SK-N-SH treated with all-trans-retinoic acid at 6 μM for 48 hours (cell line): ENCODE measurements at regions not wholly inside any gene's neighbourhood (a gene's known extent, or its start where the extent isn't known, plus 50 kb on each side); places are given as distances from the start of the nearest gene placed in this dataset.
"Not testable (repeated sequence)": the region's sequence is repeated elsewhere in the genome, so short reads cannot be mapped to it uniquely, and the experiment has no call there.

Experiments
- ATAC-seq: fragments of 200-7000 bp; cut with Tn5 transposase; 3 replicates; pipeline ENCODE4 v1.9.1; 2020; ENCODE audit warnings: mild to moderate bottlenecking, moderate library complexity
- ARNTL ChIP-seq: fragments of 450-650 bp; formaldehyde crosslinking; IDR thresholded peaks from 2 replicates; pipeline ENCODE4 v1.5.0; 2020; ENCODE audit warnings: low read depth, mild to moderate bottlenecking, moderate library complexity, borderline replicate concordance
- BACH2 ChIP-seq: fragments of 250-450 bp; sonication (Bioruptor Pico); IDR thresholded peaks from 2 replicates; pipeline ENCODE4 v1.9.0; 2021; ENCODE audit warnings: mild to moderate bottlenecking, borderline replicate concordance
- CSDC2 ChIP-seq: fragments of 250-450 bp; sonication (Bioruptor Pico); IDR thresholded peaks from 2 replicates; pipeline ENCODE4 v1.5.0; 2020; ENCODE audit warnings: mild to moderate bottlenecking, moderate library complexity
- ESRRG ChIP-seq: fragments of 250-450 bp; sonication (Bioruptor Pico); IDR thresholded peaks from 2 replicates; pipeline ENCODE4 v1.6.1; 2021; ENCODE audit warnings: mild to moderate bottlenecking
- GLIS3 ChIP-seq: fragments of 250-450 bp; sonication (Bioruptor Pico); IDR thresholded peaks from 2 replicates; pipeline ENCODE4 v1.5.0; 2020; ENCODE audit warnings: mild to moderate bottlenecking, moderate library complexity
- OSR1 ChIP-seq: fragments of 250-450 bp; sonication (Bioruptor Pico); IDR thresholded peaks from 2 replicates; pipeline ENCODE4 v1.8.0; 2022; ENCODE audit warnings: moderate library complexity, mild to moderate bottlenecking, inconsistent platforms
- POU6F1 ChIP-seq: fragments of 250-450 bp; sonication (Bioruptor Pico); IDR thresholded peaks from 2 replicates; pipeline ENCODE4 v1.8.0; 2021; ENCODE audit warnings: low read depth, mild to moderate bottlenecking, moderate library complexity, borderline replicate concordance
- PPARA ChIP-seq: fragments of 250-450 bp; sonication (Bioruptor Pico); IDR thresholded peaks from 2 replicates; pipeline ENCODE4 v1.5.0; 2020; ENCODE audit warnings: mild to moderate bottlenecking, borderline replicate concordance
- RARB ChIP-seq: fragments of 250-450 bp; sonication (Bioruptor Pico); IDR thresholded peaks from 2 replicates; pipeline ENCODE4 v1.8.0; 2021; ENCODE audit warnings: mild to moderate bottlenecking, moderate library complexity
- SNAI2 ChIP-seq: fragments of 250-450 bp; sonication (Bioruptor Pico); IDR thresholded peaks from 2 replicates; pipeline ENCODE4 v1.5.0; 2020; ENCODE audit warnings: mild to moderate bottlenecking, moderate library complexity
- TCF4 ChIP-seq: fragments of 250-450 bp; sonication (Bioruptor Pico); IDR thresholded peaks from 2 replicates; pipeline ENCODE4 v1.8.0; 2021; ENCODE audit warnings: mild to moderate bottlenecking, moderate library complexity, borderline replicate concordance
- TOX ChIP-seq: fragments of 250-450 bp; sonication (Bioruptor Pico); IDR thresholded peaks from 2 replicates; pipeline ENCODE4 v1.8.0; 2021; ENCODE audit warnings: mild to moderate bottlenecking, moderate library complexity, borderline replicate concordance
- TSHZ2 ChIP-seq: fragments of 250-450 bp; sonication (Bioruptor Pico); IDR thresholded peaks from 2 replicates; pipeline ENCODE4 v1.5.0; 2020; ENCODE audit warnings: mild to moderate bottlenecking, moderate library complexity
- ZC3H10 ChIP-seq: fragments of 250-450 bp; sonication (Bioruptor Pico); IDR thresholded peaks from 2 replicates; pipeline ENCODE4 v1.5.1; 2021; ENCODE audit warnings: mild to moderate bottlenecking, moderate library complexity
- ZFP3 ChIP-seq: fragments of 250-450 bp; sonication (Bioruptor Pico); IDR thresholded peaks from 2 replicates; pipeline ENCODE4 v1.5.0; 2020; ENCODE audit warnings: mild to moderate bottlenecking, moderate library complexity
- ZFP30 ChIP-seq: fragments of 450-650 bp; formaldehyde crosslinking; IDR thresholded peaks from 2 replicates; pipeline ENCODE4 v1.5.0; 2022; ENCODE audit warnings: mild to moderate bottlenecking, moderate library complexity
- ZNF70 ChIP-seq: fragments of 450-650 bp; formaldehyde crosslinking; IDR thresholded peaks from 2 replicates; pipeline ENCODE4 v1.5.0; 2020; ENCODE audit warnings: mild to moderate bottlenecking, moderate library complexity
- ZNF8 ChIP-seq: fragments of 450-650 bp; formaldehyde crosslinking; IDR thresholded peaks from 2 replicates; pipeline ENCODE4 v1.5.0; 2020; ENCODE audit warnings: mild to moderate bottlenecking, moderate library complexity
- TF ChIP-seq, protein P1 (sequence below): fragments of 250-450 bp; sonication (Bioruptor Pico); IDR thresholded peaks from 2 replicates; pipeline ENCODE4 v1.5.1; 2020; ENCODE audit warnings: low read depth, mild to moderate bottlenecking, moderate library complexity
- TF ChIP-seq, protein P2 (sequence below): fragments of 250-450 bp; sonication (Bioruptor Pico); IDR thresholded peaks from 2 replicates; pipeline ENCODE4 v1.5.1; 2021; ENCODE audit warnings: mild to moderate bottlenecking, moderate library complexity

DNA sequence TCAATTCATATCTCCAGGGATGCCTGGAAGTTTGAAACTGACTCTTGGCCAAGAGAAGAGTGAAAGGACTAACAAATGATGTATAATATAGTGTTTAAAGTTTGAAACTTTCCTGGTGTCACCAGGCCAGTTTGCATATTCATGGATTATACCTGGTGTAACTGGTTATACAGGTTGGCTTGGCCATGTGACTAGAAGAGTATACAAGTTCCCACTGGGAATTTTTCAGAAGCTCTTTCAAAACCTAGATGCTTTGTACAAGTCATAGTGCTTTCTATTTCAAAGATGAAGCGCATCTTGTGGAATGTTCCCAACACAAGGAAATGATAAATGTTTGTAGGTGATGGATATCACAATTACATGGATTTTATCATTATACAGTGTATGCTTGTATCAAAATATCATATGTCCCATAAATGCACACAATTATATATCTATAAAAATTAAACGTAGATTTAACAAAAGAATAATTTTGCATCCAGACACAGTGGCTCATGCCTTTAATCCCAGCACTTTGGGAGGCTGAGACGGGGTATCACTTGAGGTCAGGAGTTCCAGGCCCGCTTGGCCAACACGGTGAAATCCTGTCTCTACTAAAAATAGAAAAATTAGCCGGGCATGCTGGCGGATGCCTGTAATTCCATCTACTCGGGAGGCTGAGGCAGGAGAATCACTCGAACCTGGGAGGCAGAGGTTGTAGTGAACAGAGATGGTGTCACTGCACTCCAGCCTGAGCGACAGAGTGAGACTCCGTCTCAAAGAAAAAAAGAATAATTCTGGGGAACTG is 1420.2 kb downstream of the GRIK2 start:
- ATAC-seq = no peak
- no peak for TF ChIP-seq CSDC2
- TF ChIP-seq ZNF8 (CRISPR knock-in tag) = no peak
- TF ChIP-seq PPARA (CRISPR knock-in tag) = no peak
- TF ChIP-seq, protein P1, sequence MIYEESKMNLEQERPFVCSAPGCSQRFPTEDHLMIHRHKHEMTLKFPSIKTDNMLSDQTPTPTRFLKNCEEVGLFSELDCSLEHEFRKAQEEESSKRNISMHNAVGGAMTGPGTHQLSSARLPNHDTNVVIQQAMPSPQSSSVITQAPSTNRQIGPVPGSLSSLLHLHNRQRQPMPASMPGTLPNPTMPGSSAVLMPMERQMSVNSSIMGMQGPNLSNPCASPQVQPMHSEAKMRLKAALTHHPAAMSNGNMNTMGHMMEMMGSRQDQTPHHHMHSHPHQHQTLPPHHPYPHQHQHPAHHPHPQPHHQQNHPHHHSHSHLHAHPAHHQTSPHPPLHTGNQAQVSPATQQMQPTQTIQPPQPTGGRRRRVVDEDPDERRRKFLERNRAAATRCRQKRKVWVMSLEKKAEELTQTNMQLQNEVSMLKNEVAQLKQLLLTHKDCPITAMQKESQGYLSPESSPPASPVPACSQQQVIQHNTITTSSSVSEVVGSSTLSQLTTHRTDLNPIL (CRISPR knock-in tag) = no peak
- TF ChIP-seq TCF4 = no peak
- TF ChIP-seq ZFP30 (CRISPR knock-in tag) = no peak
- no peak for TF ChIP-seq GLIS3
- TF ChIP-seq SNAI2 (CRISPR knock-in tag) = no peak
- TF ChIP-seq TSHZ2 (CRISPR knock-in tag) = no peak
- no peak for TF ChIP-seq ZC3H10 (CRISPR knock-in tag)
- TF ChIP-seq POU6F1 = no peak
- TF ChIP-seq, protein P2, sequence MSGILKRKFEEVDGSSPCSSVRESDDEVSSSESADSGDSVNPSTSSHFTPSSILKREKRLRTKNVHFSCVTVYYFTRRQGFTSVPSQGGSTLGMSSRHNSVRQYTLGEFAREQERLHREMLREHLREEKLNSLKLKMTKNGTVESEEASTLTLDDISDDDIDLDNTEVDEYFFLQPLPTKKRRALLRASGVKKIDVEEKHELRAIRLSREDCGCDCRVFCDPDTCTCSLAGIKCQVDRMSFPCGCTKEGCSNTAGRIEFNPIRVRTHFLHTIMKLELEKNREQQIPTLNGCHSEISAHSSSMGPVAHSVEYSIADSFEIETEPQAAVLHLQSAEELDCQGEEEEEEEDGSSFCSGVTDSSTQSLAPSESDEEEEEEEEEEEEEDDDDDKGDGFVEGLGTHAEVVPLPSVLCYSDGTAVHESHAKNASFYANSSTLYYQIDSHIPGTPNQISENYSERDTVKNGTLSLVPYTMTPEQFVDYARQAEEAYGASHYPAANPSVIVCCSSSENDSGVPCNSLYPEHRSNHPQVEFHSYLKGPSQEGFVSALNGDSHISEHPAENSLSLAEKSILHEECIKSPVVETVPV = no peak
- no peak for TF ChIP-seq OSR1
- TF ChIP-seq ZNF70 (CRISPR knock-in tag) = no peak
- TF ChIP-seq, all 23 proteins: peak for 0

DNA sequence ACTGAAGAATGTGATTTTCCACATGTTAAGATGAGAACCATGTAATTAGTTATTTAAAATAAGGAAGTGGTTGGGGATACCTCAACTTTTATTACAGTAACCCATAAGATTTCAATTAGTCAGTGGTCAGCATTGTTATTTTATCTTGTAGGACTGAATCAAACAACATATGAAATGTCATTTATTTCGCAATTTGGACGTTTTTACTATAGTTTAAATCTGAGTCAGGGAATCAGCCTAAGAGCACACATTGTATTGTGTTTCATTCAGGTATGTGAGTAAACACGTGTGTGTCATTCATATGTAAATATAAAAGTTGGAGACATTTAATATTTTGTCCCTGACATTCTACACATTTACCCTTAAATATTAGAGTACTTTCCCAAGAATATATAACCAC is 1418.7 kb downstream of the GRIK2 start:
- no peak for TF ChIP-seq TOX (CRISPR knock-in tag)
- ATAC-seq = no peak

- ATAC-seq = not testable (repeated sequence)
These were observed 1415.5 kb downstream of the GRIK2 start for GRCh38 chr6:102808944-102809505.

GRCh38 chr6:102799051-102799450 is 1405.5 kb downstream of the GRIK2 start:
- ATAC-seq = no peak
- no peak for TF ChIP-seq POU6F1
- no peak for TF ChIP-seq RARB (CRISPR knock-in tag)
- TF ChIP-seq SNAI2 (CRISPR knock-in tag) = no peak
- no peak for TF ChIP-seq ZFP3
- no peak for TF ChIP-seq ARNTL (CRISPR knock-in tag)
- no peak for TF ChIP-seq OSR1
- no peak for TF ChIP-seq ZNF70 (CRISPR knock-in tag)
- no peak for TF ChIP-seq ESRRG
- TF ChIP-seq, protein P2 = no peak
- no peak for TF ChIP-seq ZFP30 (CRISPR knock-in tag)
- no peak for TF ChIP-seq GLIS3
- no peak for TF ChIP-seq BACH2 (CRISPR knock-in tag)
- TF ChIP-seq, protein P1 (CRISPR knock-in tag) = no peak
- TF ChIP-seq TSHZ2 (CRISPR knock-in tag) = no peak
